IMR-90 (cell line): ENCODE measurements at regions not wholly inside any gene's neighbourhood (a gene's known extent, or its start where the extent isn't known, plus 50 kb on each side); places are given as distances from the start of the nearest gene placed in this dataset.
"Not testable (repeated sequence)": the region's sequence is repeated elsewhere in the genome, so short reads cannot be mapped to it uniquely, and the experiment has no call there.

ENCODE experiments used
- BHLHE40 ChIP-seq: fragments of 150-350 bp; IDR thresholded peaks from 2 replicates; pipeline ENCODE4 v1.6.1; 2016; ENCODE audit warnings: mild to moderate bottlenecking, low read depth, low read length
- CEBPB ChIP-seq: IDR thresholded peaks from 2 replicates; pipeline ENCODE4 v1.6.1; 2012; ENCODE audit warnings: low read depth, low read length, improper control_type of control experiment
- CTCF ChIP-seq: conservative IDR thresholded peaks from 2 replicates; pipeline ENCODE4 v1.5.1; 2012; ENCODE audit warnings: mild to moderate bottlenecking, low read depth, low read length, improper control_type of control experiment
- FOS ChIP-seq: fragments of 150-350 bp; IDR thresholded peaks from 2 replicates; pipeline ENCODE4 v1.6.1; 2016; ENCODE audit warnings: low read depth, low read length
- MAFK ChIP-seq: IDR thresholded peaks from 2 replicates; pipeline ENCODE4 v1.6.1; 2012; ENCODE audit warnings: low read depth, low read length, improper control_type of control experiment
- MAZ ChIP-seq: IDR thresholded peaks from 2 replicates; pipeline ENCODE4 v1.6.1; 2012; ENCODE audit warnings: low read depth, mild to moderate bottlenecking, low read length, improper control_type of control experiment, moderate library complexity, borderline replicate concordance
- MXI1 ChIP-seq: IDR thresholded peaks from 2 replicates; pipeline ENCODE4 v1.6.1; 2012; ENCODE audit warnings: low read depth, mild to moderate bottlenecking, low read length, moderate library complexity, borderline replicate concordance
- NFE2L2 ChIP-seq: fragments of 150-350 bp; IDR thresholded peaks from 2 replicates; pipeline ENCODE4 v1.6.1; 2016; ENCODE audit warnings: low read depth, mild to moderate bottlenecking, low read length
- POLR2A ChIP-seq: IDR thresholded peaks from 2 replicates; pipeline ENCODE4 v1.6.1; 2012; ENCODE audit warnings: mild to moderate bottlenecking, low read depth, low read length
- RAD21 ChIP-seq: IDR thresholded peaks from 2 replicates; pipeline ENCODE4 v1.6.1; 2012; ENCODE audit warnings: low read length, improper control_type of control experiment
- RCOR1 ChIP-seq: IDR thresholded peaks from 2 replicates; pipeline ENCODE4 v1.6.1; 2012; ENCODE audit warnings: mild to moderate bottlenecking, low read length, improper control_type of control experiment; ENCODE audit not compliant: insufficient replicate concordance
- RFX5 ChIP-seq: IDR thresholded peaks from 2 replicates; pipeline ENCODE4 v1.8.0; 2012; ENCODE audit warnings: low read depth, mild to moderate bottlenecking, low read length, moderate library complexity
- SMC3 ChIP-seq: fragments of 150-350 bp; IDR thresholded peaks from 2 replicates; pipeline ENCODE4 v1.6.1; 2016; ENCODE audit warnings: low read depth, mild to moderate bottlenecking, antibody characterized with exemption, low read length, moderate library complexity
- USF2 ChIP-seq: fragments of 150-350 bp; IDR thresholded peaks from 2 replicates; pipeline ENCODE4 v1.6.1; 2017; ENCODE audit warnings: mild to moderate bottlenecking, antibody characterized with exemption, low read length, low read depth

GRCh38 chr3:91469251-91469650, 2361.8 kb downstream of the EPHA3 start:
- not testable (repeated sequence) for TF ChIP-seq CTCF, POLR2A, SMC3, CEBPB, BHLHE40, RFX5, MXI1, MAFK, MAZ, FOS, RCOR1, USF2, RAD21, NFE2L2
